Stimulated activated CD4-positive, alpha-beta T cell treated with anti-CD3 and anti-CD28 coated beads, Interleukin-2, amount 100 ng/mL, for 4 hours (primary cell): ENCODE measurements at regions not wholly inside any gene's neighbourhood (a gene's known extent, or its start where the extent isn't known, plus 50 kb on each side); places are given as distances from the start of the nearest gene placed in this dataset.
"Not testable (repeated sequence)": the region's sequence is repeated elsewhere in the genome, so short reads cannot be mapped to it uniquely, and the experiment has no call there.

Source experiments
- DNase-seq: peaks from one replicate; pipeline ENCODE4 v3.0.0-alpha.2; 2020; ENCODE audit warnings: low read depth

GRCh38 chr9:78713614-78714405 is 416.9 kb downstream of the PSAT1 start:
- no peak for DNase-seq

DNA sequence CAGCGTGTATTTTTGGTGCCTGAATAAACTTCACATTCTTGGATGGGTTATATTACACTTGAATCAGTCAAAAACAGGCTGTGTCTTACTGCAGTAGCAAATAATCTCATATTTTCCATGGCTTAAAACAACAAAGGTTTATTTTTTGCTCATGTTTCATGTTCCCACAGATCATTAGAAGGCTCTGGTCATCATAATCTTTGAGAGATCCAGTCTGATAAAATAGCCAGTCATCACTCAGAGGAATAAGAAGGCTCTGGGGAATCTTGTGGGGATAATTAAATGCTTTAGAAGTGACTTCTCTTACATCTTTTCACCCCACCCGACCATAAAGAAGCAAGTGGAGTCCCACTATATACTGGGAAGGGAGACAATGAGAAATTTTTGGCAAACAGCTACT is 417.7 kb downstream of the PSAT1 start:
- DNase-seq = no peak

DNA sequence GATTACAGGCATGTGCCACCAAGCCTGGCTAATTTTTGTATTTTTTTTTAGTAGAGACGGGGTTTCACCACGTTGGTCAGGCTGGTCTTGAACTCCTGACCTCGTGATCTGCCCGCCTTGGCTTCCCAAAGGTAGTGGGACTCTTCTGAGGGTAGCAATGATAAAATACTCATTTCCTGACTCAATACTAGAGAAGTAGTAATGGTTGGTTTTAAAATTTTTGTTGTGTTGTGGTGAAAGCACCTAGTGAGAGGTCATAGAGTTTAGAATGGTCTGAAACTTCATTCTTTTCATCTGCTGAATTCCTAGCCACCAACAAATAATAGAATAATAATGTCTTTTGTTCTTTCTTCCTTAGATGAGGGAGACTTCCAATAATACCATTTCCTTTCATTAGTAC is 422.1 kb downstream of the PSAT1 start:
- not testable (repeated sequence) for DNase-seq

- DNase-seq = no peak
Observed at GRCh38 chr9:78724896-78725295, 428.0 kb downstream of the PSAT1 start.

DNA sequence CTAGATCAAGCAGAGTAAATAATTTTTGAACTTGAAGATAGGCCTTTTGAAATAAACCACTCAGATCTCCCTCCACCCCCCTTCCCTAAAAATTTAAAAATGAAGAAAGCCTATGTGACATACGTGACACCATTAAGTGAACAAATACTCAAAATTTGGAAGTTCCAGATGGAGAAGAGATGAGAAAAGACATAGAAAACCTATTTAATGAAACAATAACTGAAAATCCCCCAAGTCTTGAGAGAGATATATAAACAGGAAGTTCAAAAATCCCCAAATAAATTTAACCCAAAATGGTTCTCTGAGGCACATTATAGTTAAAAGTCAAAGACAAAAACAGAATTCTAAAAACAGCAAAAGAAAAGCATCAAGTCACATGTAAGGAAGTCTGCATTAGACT is 428.6 kb downstream of the PSAT1 start:
- no peak for DNase-seq

DNA sequence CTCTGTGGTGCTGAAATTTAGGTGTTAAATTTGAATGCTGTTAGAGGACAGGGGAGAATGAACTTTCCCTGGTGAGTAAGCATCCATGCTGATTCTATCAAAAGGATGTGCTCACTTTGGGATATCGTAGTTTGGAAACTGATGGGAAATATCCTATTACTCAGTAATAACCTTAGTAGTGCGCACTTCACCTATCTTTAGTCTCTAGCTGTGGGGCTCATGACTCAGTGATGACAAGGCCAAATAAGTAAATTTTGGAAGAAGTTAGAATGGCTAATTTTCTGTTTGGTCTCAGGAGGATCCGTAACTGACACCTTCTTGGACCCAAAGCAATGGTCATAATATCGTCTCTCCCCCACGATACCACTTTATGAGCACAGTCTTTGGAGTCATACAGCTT is 448.4 kb downstream of the PSAT1 start:
- no peak for DNase-seq

GRCh38 chr9:78746010-78746409 is 449.1 kb downstream of the PSAT1 start:
- DNase-seq = no peak

DNA sequence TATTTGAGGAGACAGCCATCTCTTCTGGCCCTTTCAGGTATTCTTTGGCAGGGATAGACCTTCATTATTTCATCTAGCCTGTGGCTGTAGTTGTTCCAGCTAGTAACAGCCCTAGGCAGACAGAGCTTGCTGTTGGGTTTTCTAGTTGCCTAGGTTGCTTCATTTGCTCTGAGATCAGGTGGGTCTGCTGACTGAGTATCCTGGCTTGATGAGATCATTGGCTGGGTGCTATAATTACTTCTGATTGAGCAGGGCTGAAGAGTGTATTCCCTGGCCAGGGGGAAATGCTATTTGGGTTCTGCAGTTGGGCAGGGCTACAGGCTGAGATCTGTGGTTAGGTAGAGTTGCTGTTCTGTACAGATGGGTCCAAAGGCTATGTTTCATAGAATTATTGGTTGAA is 456.1 kb downstream of the PSAT1 start:
- no peak for DNase-seq

GRCh38 chr9:78756813-78757510 is 460.0 kb downstream of the PSAT1 start:
- no peak for DNase-seq

GRCh38 chr9:78763424-78763823 is 466.5 kb downstream of the PSAT1 start:
- no peak for DNase-seq

GRCh38 chr9:78765861-78766260 is 468.9 kb downstream of the PSAT1 start:
- no peak for DNase-seq

DNA sequence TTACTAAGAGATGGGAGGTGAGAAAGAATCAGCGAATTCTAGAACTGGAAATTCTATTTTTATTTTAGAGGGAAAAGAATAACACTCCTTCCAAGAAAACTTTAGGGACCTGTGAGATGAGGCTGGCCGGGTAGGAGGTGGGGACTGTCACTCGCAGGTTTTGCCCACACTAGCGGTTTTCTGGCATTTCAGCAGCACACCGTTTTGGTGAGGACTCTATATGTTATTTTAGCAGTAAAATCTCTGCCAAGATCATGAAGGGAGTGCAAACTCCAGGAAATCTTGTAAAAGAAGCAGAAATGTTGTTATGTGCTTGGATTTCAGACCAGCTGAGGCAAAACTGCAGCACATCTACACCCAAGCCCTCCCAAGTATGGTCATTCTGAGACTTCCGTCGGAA is 470.6 kb downstream of the PSAT1 start:
- no peak for DNase-seq

DNA sequence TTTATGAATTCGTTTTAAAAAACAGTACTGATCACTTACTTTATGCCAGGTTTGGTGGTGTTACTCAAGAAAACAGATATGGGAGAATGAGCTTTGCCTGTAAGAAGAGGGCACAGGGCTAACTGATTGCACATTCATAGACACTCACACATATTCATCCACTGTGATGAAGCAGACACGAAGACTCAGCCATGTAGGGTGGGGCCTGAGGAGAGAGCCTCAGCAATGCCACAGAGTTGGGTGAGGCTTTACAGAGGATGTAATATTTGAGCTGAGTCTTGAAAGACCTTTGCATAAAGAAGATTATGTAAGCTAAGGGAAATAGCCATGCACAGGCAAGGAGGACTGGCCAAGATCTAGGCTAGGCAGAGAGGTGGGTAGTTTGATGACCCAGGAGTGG is 472.8 kb downstream of the PSAT1 start:
- no peak for DNase-seq

DNA sequence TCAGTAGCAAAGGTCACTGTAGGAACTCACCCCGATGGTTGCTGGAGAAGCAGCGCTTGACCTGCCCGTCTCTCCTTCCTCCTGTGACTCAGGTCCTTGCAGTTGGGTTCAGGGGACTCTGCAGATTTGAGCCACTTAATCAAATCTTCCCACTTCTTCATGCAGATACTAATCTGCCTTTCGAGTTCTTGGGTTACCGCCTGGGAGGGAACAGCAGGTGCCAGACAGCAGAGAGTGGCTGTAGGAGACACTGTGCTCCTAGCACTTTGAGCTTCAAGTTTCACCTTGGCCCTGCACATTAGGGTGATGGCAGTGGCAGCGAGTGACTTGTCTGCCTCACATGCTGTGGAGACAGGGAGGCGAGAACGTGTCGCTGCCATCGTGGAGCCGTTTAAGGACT is 478.3 kb downstream of the PSAT1 start:
- no peak for DNase-seq

DNA sequence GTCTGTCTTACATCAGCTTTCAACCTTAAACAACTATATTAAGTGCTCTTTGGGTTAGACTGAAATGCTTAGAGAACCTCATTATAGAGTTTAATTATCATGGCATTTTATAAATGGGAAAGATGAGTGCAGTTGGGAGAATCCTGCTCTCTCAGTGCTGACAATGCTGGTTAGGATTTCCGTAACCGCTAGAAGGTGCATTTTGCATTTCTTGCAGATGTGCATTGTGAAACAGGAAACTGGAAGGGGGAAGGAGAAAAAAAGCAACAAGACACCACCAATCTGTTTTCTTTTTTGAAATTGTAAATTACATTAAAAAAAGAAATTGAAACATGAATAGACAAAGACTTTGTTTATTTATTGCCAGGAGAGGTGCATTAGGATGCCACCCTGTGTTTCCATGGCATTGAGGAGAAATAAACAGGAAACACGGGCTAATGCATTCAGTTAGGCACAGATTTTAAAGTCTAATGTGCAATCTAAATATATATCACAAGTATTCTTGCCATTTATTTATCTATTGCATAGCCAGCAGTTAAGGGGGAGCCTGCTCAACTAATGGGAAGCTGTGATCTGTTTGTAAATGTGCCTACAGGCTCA is 478.9 kb downstream of the PSAT1 start:
- DNase-seq = no peak

DNA sequence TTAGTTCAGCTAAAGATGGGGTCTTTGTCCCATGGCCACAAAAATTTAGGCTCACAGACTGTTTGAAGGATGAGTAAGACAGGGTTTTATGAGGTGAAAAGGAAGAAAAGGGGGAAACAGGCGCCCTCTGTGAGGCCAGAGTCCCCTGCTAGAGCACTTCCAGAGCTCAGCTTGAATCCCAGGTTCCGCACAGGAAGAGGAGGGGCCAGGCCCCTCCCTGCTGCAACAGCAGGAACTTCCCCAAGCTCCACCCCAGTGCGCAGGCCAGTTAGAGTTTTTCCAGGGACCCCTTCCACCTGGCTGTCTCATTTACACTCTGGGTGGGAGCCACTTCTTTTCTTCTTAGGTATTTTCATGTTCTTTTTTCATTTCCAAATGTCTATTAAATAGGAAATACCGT is 480.8 kb downstream of the PSAT1 start:
- no peak for DNase-seq

- no peak for DNase-seq
Observed at GRCh38 chr9:78778318-78778717, 481.4 kb downstream of the PSAT1 start.

- DNase-seq = no peak
Observed at GRCh38 chr9:78778861-78779374, 482.0 kb downstream of the PSAT1 start.

GRCh38 chr9:78781681-78782080 is 484.8 kb downstream of the PSAT1 start:
- no peak for DNase-seq

DNA sequence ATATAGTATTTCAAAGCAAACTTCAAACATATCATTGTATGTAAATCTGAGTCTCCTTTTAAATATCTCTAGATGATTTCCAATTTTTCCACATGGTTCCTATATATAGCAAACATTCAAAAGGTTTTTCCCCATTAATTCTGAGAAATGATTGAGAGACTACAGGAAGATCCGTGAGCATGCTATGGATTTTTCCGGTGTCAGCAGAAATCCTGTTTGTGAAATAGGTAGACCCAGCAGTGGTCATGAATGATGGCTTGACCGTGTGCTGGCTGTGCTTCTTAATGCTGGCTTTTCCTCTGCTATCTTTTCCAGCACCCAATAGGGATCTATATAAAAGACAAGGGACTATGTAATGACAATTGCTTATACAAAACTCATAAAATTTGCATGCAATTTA is 485.3 kb downstream of the PSAT1 start:
- no peak for DNase-seq

DNA sequence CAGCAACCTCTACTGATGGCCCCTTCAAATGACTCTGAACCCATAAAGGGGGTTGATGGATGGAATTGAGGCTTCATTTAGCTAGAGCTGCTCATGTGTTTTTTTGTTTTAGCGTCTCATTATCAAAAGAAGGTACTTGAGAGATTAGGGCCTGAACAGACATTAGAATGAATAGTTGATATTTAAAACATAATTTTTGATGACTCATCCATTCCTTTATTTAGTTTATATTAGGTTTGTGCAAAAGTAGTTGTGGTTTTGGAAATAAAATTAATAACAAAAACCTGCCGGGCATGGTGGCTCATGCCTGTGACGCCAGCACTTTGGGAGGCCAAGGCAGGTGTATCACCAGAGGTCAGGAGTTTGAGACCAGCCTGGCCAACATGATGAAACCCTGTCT is 485.9 kb downstream of the PSAT1 start:
- no peak for DNase-seq

DNA sequence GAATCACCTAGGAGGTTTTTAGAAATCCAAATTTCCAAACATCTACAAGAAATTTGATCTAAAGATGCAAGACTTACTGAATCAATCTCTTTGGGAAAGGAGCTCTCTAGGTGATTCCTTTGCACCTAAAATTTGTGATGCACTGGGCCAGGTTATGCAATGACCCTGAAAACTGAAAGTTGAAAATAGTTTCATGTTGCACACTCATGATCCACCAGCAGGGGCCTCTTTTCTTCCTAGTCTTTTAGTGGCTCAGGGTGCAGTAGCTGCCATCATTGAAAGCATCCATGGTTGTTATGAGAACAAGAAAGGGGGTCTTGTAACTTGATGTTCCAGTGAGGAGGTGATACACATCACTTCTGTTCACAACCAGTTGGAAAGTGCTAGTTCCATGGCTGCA is 486.8 kb downstream of the PSAT1 start:
- no peak for DNase-seq

DNA sequence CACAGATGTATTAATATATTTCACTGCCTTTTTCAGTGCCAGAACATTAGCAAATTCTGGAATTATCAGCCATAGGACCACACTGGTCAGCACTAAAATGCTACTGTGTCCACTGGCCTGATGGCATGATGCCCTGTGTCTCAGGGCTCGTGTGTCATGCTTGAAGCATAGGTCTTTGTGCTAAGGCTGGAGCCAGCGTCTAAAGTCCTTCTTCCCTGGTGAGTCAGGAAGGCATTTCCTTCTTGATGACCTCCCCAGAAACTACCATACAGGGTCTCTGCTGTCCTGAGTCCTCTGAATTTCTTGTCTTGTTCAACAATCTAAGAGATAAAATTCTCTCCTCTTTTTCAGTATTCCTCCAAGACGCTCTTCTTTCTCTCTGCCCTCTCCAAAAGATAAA is 489.9 kb downstream of the PSAT1 start:
- DNase-seq = no peak
